HepG2 (cell line): ENCODE measurements at regions not wholly inside any gene's neighbourhood (a gene's known extent, or its start where the extent isn't known, plus 50 kb on each side); places are given as distances from the start of the nearest gene placed in this dataset.

Source experiments
- ATAC-seq: fragments of 200-7000 bp; cut with Tn5 transposase; 3 replicates; pipeline ENCODE4 v1.9.1; 2020; ENCODE audit warnings: mild to moderate bottlenecking, moderate library complexity
- BruUV-seq: library from RNA; stranded (reverse); fragments of 400-500 nt; replicated peaks from 2 replicates; lab custom pipeline; 2021; lab: Mats Ljungman, UMichigan
- CTCF ChIA-PET: fragments of 300-600 bp; formaldehyde crosslinking; extraction: SDS; loops from one replicate; lab custom pipeline; 2021; ENCODE audit warnings: low total read pairs, inconsistent platforms, low intra/inter-chr PET ratio; lab: Yijun Ruan, JAX
- POLR2A ChIA-PET: fragments of 350-600 bp; sonication (Branson Sonifier 250); formaldehyde crosslinking; loops from one replicate; lab custom pipeline; 2020; ENCODE audit warnings: antibody characterized with exemption, inconsistent platforms; lab: Yijun Ruan, JAX
- DNase-seq: peaks from one replicate; pipeline ENCODE4 v3.0.0-alpha.2; 2015; ENCODE audit warnings: low spot score
- FAIRE-seq: peaks from 3 replicates; lab custom pipeline; 2011; peaks lifted over from hg19 to GRCh38; lab: Jason Lieb, UNC
- H2AFZ ChIP-seq: one replicate; pipeline ENCODE4 v1.6.1; 2011; ENCODE audit warnings: low read length, inconsistent platforms
- H3K27ac ChIP-seq: fragments of 300-600 bp; 3 replicates; pipeline ENCODE4 v1.8.0; 2011; ENCODE audit warnings: mixed run types, mild to moderate bottlenecking, mixed read lengths, low read length, inconsistent platforms; ENCODE audit not compliant: insufficient read depth; ENCODE audit errors: extremely low read length
- H3K27me3 ChIP-seq, 2 experiments: fragments of 200-600 bp in 1 of 2; 2 replicates in 1 of 2; 3 replicates in 1 of 2; pipeline versions ENCODE4 v1.6.0 to v1.8.0; 2011; ENCODE audit warnings: low read length in 2 of 2, mild to moderate bottlenecking in 2 of 2, moderate library complexity in 2 of 2, inconsistent platforms in 1 of 2; ENCODE audit not compliant: insufficient read depth in 2 of 2, control insufficient read depth in 1 of 2
- H3K36me3 ChIP-seq, 2 experiments: fragments of 200-600 bp in 1 of 2; replicated peaks in 1 of 2; 2 replicates in 1 of 2; 3 replicates in 1 of 2; pipeline versions ENCODE4 v1.5.1 to v1.8.0; 2011; ENCODE audit warnings: low read length in 2 of 2, inconsistent platforms in 1 of 2; ENCODE audit not compliant: insufficient read depth in 2 of 2, control insufficient read depth in 1 of 2
- H3K4me1 ChIP-seq: 2 replicates; pipeline ENCODE4 v1.5.1; 2012; ENCODE audit warnings: low read length, inconsistent platforms; ENCODE audit not compliant: insufficient read depth
- H3K4me2 ChIP-seq: 2 replicates; pipeline ENCODE4 v1.6.0; 2011; ENCODE audit warnings: low read depth, low read length, inconsistent platforms
- H3K4me3 ChIP-seq, 3 experiments: fragments of 200-600 bp in 1 of 3; sonication (generic), shearing (Covaris generic) in 1 of 3; replicated peaks in 1 of 3; 2 replicates each; pipeline ENCODE4 v1.5.1; 2011 to 2016; ENCODE audit warnings: low read length in 3 of 3, inconsistent platforms in 2 of 3, low read depth in 2 of 3, mild to moderate bottlenecking in 2 of 3, control low read depth in 1 of 3, mixed read lengths in 1 of 3; ENCODE audit not compliant: insufficient read depth in 1 of 3
- H3K79me2 ChIP-seq: one replicate; pipeline ENCODE4 v1.6.1; 2011; ENCODE audit warnings: low read length, inconsistent platforms; ENCODE audit not compliant: insufficient read depth
- H3K9ac ChIP-seq: 2 replicates; pipeline ENCODE4 v1.6.0; 2011; ENCODE audit warnings: mild to moderate bottlenecking, low read depth, low read length, inconsistent platforms; ENCODE audit not compliant: insufficient read depth
- H3K9me3 ChIP-seq: 2 replicates; pipeline ENCODE4 v1.5.1; 2012; ENCODE audit warnings: mild to moderate bottlenecking, low read length
- H4K20me1 ChIP-seq: 2 replicates; pipeline ENCODE4 v1.6.0; 2011; ENCODE audit warnings: inconsistent platforms, mild to moderate bottlenecking, low read length, moderate library complexity; ENCODE audit not compliant: insufficient read depth
- CCAR2 ChIP-seq: fragments of 200-400 bp; formaldehyde crosslinking; optimal IDR thresholded peaks from 2 replicates; pipeline ENCODE3; 2018; ENCODE audit warnings: low read depth, mild to moderate bottlenecking, low read length, moderate library complexity
- HIC2 ChIP-seq: sonication (generic); formaldehyde crosslinking; IDR thresholded peaks from 2 replicates; pipeline ENCODE4 v1.9.0; 2022; ENCODE audit warnings: low read depth, missing genetic modification reagents
- NKX3-1 ChIP-seq: sonication (generic); formaldehyde crosslinking; IDR thresholded peaks from 2 replicates; pipeline ENCODE4 v1.5.0; 2020; ENCODE audit warnings: missing genetic modification reagents
- POLR2G ChIP-seq: fragments of 200-400 bp; formaldehyde crosslinking; IDR thresholded peaks from 2 replicates; pipeline ENCODE4 v1.6.1; 2018; ENCODE audit warnings: mild to moderate bottlenecking, low read depth, low read length, moderate library complexity
- RBM22 ChIP-seq: fragments of 200-400 bp; formaldehyde crosslinking; optimal IDR thresholded peaks from 2 replicates; pipeline ENCODE3; 2017; ENCODE audit warnings: mild to moderate bottlenecking, low read length, moderate library complexity
- TRIM24 ChIP-seq: sonication (generic); formaldehyde crosslinking; IDR thresholded peaks from 2 replicates; pipeline ENCODE4 v1.8.0; 2022; ENCODE audit warnings: mild to moderate bottlenecking, missing genetic modification reagents
- ZFP36L1 ChIP-seq: sonication (generic); formaldehyde crosslinking; IDR thresholded peaks from 2 replicates; pipeline ENCODE4 v1.8.0; 2022; ENCODE audit warnings: mild to moderate bottlenecking, missing genetic modification reagents, moderate library complexity
- ZFP36L2 ChIP-seq: sonication (generic); formaldehyde crosslinking; IDR thresholded peaks from 2 replicates; pipeline ENCODE4 v1.4.0; 2020; ENCODE audit warnings: missing genetic modification reagents
- ZNF264 ChIP-seq: sonication (generic); formaldehyde crosslinking; IDR thresholded peaks from 2 replicates; pipeline ENCODE4 v1.4.0; 2020; ENCODE audit warnings: missing genetic modification reagents
- ZNF496 ChIP-seq: sonication (generic); formaldehyde crosslinking; IDR thresholded peaks from 2 replicates; pipeline ENCODE4 v1.8.1; 2023; ENCODE audit warnings: mild to moderate bottlenecking, moderate library complexity, missing genetic modification reagents; ENCODE audit not compliant: insufficient replicate concordance
- WGBS: methylation state at CpG from one replicate; pipeline ENCODE4 v1.1.6; 2017; ENCODE audit warnings: low lambda C conversion rate; 5-methylcytosine and 5-hydroxymethylcytosine counted together
- in situ Hi-C: cut with HindIII; loops from 2 replicates; pipeline ENCODE4 v1.10.0; 2017; ENCODE audit warnings: low pct_unique_long_range_greater_than_20kb; ENCODE audit not compliant: extremely low pct_ligation_motif_present
- intact Hi-C: fragments of 100-400 bp; cut with micrococcal nuclease; formaldehyde crosslinking; loops from one replicate; pipeline ENCODE4 v1.10.0; 2022; ENCODE audit not compliant: unreplicated experiment
- TF ChIP-seq, protein P1 (sequence below), 2 experiments: sonication (generic) in 1 of 2; formaldehyde crosslinking in 1 of 2; IDR thresholded peaks; 2 replicates each; pipeline versions ENCODE4 v1.6.1 to v1.9.0; 2014 to 2022; ENCODE audit warnings: antibody characterized with exemption in 1 of 2, borderline replicate concordance in 1 of 2, inconsistent platforms in 1 of 2, low read depth in 1 of 2, missing genetic modification reagents in 1 of 2
- TF ChIP-seq, protein P2 (sequence below): sonication (generic); formaldehyde crosslinking; IDR thresholded peaks from 2 replicates; pipeline ENCODE4 v1.4.0; 2020; ENCODE audit warnings: missing genetic modification reagents

DNA sequence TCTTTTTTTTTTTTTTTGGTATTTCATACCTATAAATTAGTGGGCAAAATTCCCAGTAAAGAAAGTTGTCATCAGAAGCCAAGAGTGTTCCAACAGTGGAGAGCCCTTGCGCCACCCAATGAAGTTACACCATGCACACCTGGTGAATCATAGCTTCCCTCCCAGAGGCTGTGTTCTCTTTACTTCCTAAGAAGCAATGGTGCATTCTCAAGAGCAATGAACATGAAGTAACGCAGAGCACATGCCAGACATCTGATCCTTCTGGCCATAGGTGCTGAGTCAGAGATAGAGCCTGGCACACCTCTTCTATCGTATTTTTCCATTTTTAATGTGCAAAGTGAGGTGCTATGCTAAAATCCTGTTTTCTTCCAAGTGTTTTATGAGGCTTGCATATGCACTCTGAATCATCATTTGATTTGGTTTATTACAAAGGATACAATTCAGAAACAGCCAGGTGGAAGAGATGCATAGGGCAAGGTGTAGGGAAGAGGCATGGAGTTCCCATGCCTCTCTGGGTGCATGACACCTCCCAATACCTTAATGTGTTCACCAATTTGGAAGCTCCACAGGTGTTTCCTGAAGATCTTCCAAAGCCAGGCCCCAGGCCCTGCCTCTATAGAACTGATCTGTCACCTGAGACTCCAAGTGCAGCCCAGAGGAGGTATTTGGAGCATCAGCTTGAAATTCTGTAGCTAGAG lies 408.0 kb downstream of the SIPA1L2 start:
- Histone ChIP-seq H4K20me1 (no peaks in the 10 kb centered on the region), H3K27me3 (no peaks in the 10 kb centered on the region; a peak in 1 of 5 replicates), H3K27ac (no peak overlapping the region), H3K9me3 (no peaks in the 10 kb centered on the region), H3K9ac (no peak overlapping the region), H2AFZ (no peak overlapping the region), H3K4me1 (no peaks in the 10 kb centered on the region), H3K36me3 (no peaks in the 10 kb centered on the region), H3K79me2 (no peaks in the 10 kb centered on the region), H3K4me2 (no peak overlapping the region), H3K4me3 (no peak overlapping the region)
- intact Hi-C loops (no loop called here), in situ Hi-C loops (no loop called here)
- ATAC-seq, result no peak
- no TSS peak for BruUV-seq
- CTCF ChIA-PET, result no interaction called here
- FAIRE-seq, result no peak
- DNase-seq, result no peak
- TF ChIP-seq ZNF496 (no peak), POLR2G (no peak), CCAR2 (no peak), NKX3-1 (no peak), HIC2 (CRISPR knock-in tag) (no peak), ZFP36L2 (no peak), TRIM24 (CRISPR knock-in tag) (no peak), ZNF264 (CRISPR knock-in tag) (no peak), RBM22 (no peak), ZFP36L1 (CRISPR knock-in tag) (no peak)
- TF ChIP-seq, protein P1, sequence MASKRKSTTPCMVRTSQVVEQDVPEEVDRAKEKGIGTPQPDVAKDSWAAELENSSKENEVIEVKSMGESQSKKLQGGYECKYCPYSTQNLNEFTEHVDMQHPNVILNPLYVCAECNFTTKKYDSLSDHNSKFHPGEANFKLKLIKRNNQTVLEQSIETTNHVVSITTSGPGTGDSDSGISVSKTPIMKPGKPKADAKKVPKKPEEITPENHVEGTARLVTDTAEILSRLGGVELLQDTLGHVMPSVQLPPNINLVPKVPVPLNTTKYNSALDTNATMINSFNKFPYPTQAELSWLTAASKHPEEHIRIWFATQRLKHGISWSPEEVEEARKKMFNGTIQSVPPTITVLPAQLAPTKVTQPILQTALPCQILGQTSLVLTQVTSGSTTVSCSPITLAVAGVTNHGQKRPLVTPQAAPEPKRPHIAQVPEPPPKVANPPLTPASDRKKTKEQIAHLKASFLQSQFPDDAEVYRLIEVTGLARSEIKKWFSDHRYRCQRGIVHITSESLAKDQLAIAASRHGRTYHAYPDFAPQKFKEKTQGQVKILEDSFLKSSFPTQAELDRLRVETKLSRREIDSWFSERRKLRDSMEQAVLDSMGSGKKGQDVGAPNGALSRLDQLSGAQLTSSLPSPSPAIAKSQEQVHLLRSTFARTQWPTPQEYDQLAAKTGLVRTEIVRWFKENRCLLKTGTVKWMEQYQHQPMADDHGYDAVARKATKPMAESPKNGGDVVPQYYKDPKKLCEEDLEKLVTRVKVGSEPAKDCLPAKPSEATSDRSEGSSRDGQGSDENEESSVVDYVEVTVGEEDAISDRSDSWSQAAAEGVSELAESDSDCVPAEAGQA (IDR thresholded peaks at IDR 0.05; ENCODE audit: low read depth), result no peak
- TF ChIP-seq, protein P1 (CRISPR knock-in tag; IDR thresholded peaks at IDR 0.05; ENCODE audit: borderline replicate concordance), result no peak
- TF ChIP-seq, protein P2, sequence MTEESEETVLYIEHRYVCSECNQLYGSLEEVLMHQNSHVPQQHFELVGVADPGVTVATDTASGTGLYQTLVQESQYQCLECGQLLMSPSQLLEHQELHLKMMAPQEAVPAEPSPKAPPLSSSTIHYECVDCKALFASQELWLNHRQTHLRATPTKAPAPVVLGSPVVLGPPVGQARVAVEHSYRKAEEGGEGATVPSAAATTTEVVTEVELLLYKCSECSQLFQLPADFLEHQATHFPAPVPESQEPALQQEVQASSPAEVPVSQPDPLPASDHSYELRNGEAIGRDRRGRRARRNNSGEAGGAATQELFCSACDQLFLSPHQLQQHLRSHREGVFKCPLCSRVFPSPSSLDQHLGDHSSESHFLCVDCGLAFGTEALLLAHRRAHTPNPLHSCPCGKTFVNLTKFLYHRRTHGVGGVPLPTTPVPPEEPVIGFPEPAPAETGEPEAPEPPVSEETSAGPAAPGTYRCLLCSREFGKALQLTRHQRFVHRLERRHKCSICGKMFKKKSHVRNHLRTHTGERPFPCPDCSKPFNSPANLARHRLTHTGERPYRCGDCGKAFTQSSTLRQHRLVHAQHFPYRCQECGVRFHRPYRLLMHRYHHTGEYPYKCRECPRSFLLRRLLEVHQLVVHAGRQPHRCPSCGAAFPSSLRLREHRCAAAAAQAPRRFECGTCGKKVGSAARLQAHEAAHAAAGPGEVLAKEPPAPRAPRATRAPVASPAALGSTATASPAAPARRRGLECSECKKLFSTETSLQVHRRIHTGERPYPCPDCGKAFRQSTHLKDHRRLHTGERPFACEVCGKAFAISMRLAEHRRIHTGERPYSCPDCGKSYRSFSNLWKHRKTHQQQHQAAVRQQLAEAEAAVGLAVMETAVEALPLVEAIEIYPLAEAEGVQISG (CRISPR knock-in tag), result no peak
- POLR2A ChIA-PET, result no interaction called here
- 30% methylated on average over 3 of the region's 3 CpGs for WGBS
